SK-N-MC (cell line): ENCODE measurements at regions not wholly inside any gene's neighbourhood (a gene's known extent, or its start where the extent isn't known, plus 50 kb on each side); places are given as distances from the start of the nearest gene placed in this dataset.

ENCODE experiments used
- EZH2 ChIP-seq: fragments of 200-600 bp; sonication (generic); IDR thresholded peaks from one replicate; pipeline ENCODE4 v1.6.1; 2017; ENCODE audit warnings: antibody characterized with exemption
- FOXP2 ChIP-seq: optimal IDR thresholded peaks from 2 replicates; pipeline ENCODE3; 2011; ENCODE audit warnings: mild to moderate bottlenecking, moderate library complexity; ENCODE audit not compliant: insufficient read depth; ENCODE audit errors: extremely low read length, control extremely low read depth
- POLR2AphosphoS5 ChIP-seq: IDR thresholded peaks from 2 replicates; pipeline ENCODE4 v1.6.1; 2012; ENCODE audit warnings: mild to moderate bottlenecking, low read depth, low read length, borderline replicate concordance

DNA sequence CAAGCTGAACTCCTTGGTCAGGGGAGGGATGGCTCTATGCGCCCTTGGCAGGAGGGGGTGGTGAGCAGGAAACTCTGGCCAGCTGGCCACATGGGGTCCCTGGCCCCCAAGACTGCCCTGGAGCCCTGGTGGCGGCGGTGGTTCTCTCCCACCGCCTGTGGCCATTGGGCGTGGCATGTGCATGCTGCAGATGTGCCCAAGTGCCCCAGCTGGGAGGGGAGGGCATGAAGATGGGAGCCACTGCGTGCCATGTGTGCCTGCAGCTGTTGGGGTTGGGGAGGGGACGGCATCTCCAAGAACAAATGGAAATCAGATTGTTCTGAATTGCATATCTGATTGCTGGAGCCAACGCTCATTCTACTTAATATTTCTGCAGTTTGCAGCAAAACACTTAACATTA is 115.7 kb upstream of the IGF1 start:
- TF ChIP-seq EZH2 (no peak), POLR2AphosphoS5 (no peak), FOXP2 (no peak)
